Endothelial cell of umbilical vein (primary cell): ENCODE measurements at regions not wholly inside any gene's neighbourhood (a gene's known extent, or its start where the extent isn't known, plus 50 kb on each side); places are given as distances from the start of the nearest gene placed in this dataset.

Experiments used
- BruUV-seq: library from RNA; stranded (reverse); fragments of 400-500 nt; replicated peaks from 2 replicates; lab custom pipeline; 2021; lab: Mats Ljungman, UMichigan
- CTCF ChIA-PET: fragments of 300-600, 350-600 bp; sonication (Branson Sonifier 250); formaldehyde crosslinking; loops from one replicate; lab custom pipeline; 2021; ENCODE audit warnings: antibody characterized with exemption, inconsistent platforms; lab: Charles Lee
- POLR2A ChIA-PET: fragments of 300-600, 350-600 bp; sonication (Branson Sonifier 250); formaldehyde crosslinking; loops from one replicate; lab custom pipeline; 2021; ENCODE audit warnings: antibody characterized with exemption, inconsistent platforms; lab: Charles Lee
- DNase-seq: peaks from one replicate; pipeline ENCODE4 v3.0.0-alpha.2; 2011; ENCODE audit warnings: low read depth, low spot score
- FAIRE-seq: peaks from 2 replicates; lab custom pipeline; 2011; peaks lifted over from hg19 to GRCh38; lab: Jason Lieb, UNC
- H2AFZ ChIP-seq: 2 replicates; pipeline ENCODE4 v1.6.0; 2012; ENCODE audit warnings: low read depth, low read length, control low read depth, inconsistent platforms
- H3K27ac ChIP-seq: 2 replicates; pipeline ENCODE4 v1.5.1; 2011; ENCODE audit warnings: low read depth, mild to moderate bottlenecking, control low read depth, low read length, moderate library complexity; ENCODE audit not compliant: insufficient read depth
- H3K27me3 ChIP-seq, 2 experiments: 2 replicates each; pipeline versions ENCODE4 v1.6.0 to v1.6.1; 2011; ENCODE audit warnings: low read length in 2 of 2, mixed read lengths in 1 of 2; ENCODE audit not compliant: control insufficient read depth in 2 of 2, insufficient read depth in 2 of 2
- H3K36me3 ChIP-seq, 2 experiments: 2 replicates in 1 of 2; 3 replicates in 1 of 2; pipeline ENCODE4 v1.5.1; 2011; ENCODE audit warnings: low read length in 2 of 2, mild to moderate bottlenecking in 1 of 2, moderate library complexity in 1 of 2; ENCODE audit not compliant: control insufficient read depth in 2 of 2, insufficient read depth in 2 of 2; ENCODE audit errors: extremely low read depth in 1 of 2
- H3K4me1 ChIP-seq: 3 replicates; pipeline ENCODE4 v1.5.1; 2011; ENCODE audit warnings: mild to moderate bottlenecking, low read length; ENCODE audit not compliant: control insufficient read depth, insufficient read depth; ENCODE audit errors: extremely low read depth
- H3K4me2 ChIP-seq: 2 replicates; pipeline ENCODE4 v1.6.1; 2011; ENCODE audit warnings: low read length, control low read depth, mixed read lengths; ENCODE audit not compliant: insufficient read depth
- H3K4me3 ChIP-seq, 3 experiments: fragments of 200-600 bp in 1 of 3; sonication (generic), shearing (Covaris generic) in 1 of 3; replicated peaks in 1 of 3; 2 replicates each; pipeline ENCODE4 v1.5.1; 2011 to 2016; ENCODE audit warnings: control low read depth in 3 of 3, low read length in 3 of 3, mild to moderate bottlenecking in 2 of 3, inconsistent platforms in 1 of 3, low read depth in 1 of 3, moderate library complexity in 1 of 3; ENCODE audit not compliant: insufficient read depth in 1 of 3
- H3K79me2 ChIP-seq: 2 replicates; pipeline ENCODE4 v1.6.0; 2012; ENCODE audit warnings: low read length, inconsistent platforms; ENCODE audit not compliant: control insufficient read depth, insufficient read depth
- H3K9ac ChIP-seq: replicated peaks from 2 replicates; pipeline ENCODE3; 2011; ENCODE audit warnings: low read length, control low read depth; ENCODE audit not compliant: insufficient read depth; ENCODE audit errors: extremely low read depth
- H3K9me1 ChIP-seq: replicated peaks from 3 replicates; pipeline ENCODE4 v1.6.0; 2011; ENCODE audit warnings: mild to moderate bottlenecking, low read length; ENCODE audit not compliant: control insufficient read depth, insufficient read depth; ENCODE audit errors: extremely low read depth
- H3K9me3 ChIP-seq: replicated peaks from 2 replicates; pipeline ENCODE4 v1.5.1; 2012; ENCODE audit warnings: low read length, inconsistent platforms; ENCODE audit not compliant: control insufficient read depth, insufficient read depth
- H4K20me1 ChIP-seq: replicated peaks from 2 replicates; pipeline ENCODE3; 2011; ENCODE audit warnings: mild to moderate bottlenecking, low read length; ENCODE audit not compliant: control insufficient read depth, insufficient read depth; ENCODE audit errors: extremely low read depth
- CTCF ChIP-seq, 2 donors: IDR thresholded peaks; 1 replicate in 1 of 2; 2 replicates in 1 of 2; pipeline ENCODE4 v1.5.1; 2011; ENCODE audit warnings: low read length in 2 of 2, mild to moderate bottlenecking in 2 of 2, moderate library complexity in 2 of 2, control low read depth in 1 of 2, inconsistent platforms in 1 of 2, low read depth in 1 of 2; ENCODE audit not compliant: insufficient read depth in 1 of 2; ENCODE audit errors: extremely low read depth in 1 of 2
- EZH2 ChIP-seq: IDR thresholded peaks from 2 replicates; pipeline ENCODE4 v1.6.1; 2012; ENCODE audit warnings: borderline replicate concordance, low read depth, mild to moderate bottlenecking, moderate library complexity, low read length, inconsistent platforms; ENCODE audit not compliant: severe bottlenecking
- FOS ChIP-seq: IDR thresholded peaks from 2 replicates; pipeline ENCODE4 v1.6.1; 2011; ENCODE audit warnings: mild to moderate bottlenecking, low read length, moderate library complexity, borderline replicate concordance; ENCODE audit not compliant: insufficient read depth
- GATA2 ChIP-seq: IDR thresholded peaks from 2 replicates; pipeline ENCODE4 v1.7.0; 2011; ENCODE audit warnings: low read depth, mild to moderate bottlenecking, moderate library complexity, mixed read lengths, low read length; ENCODE audit not compliant: insufficient read length, insufficient read depth
- JUN ChIP-seq: IDR thresholded peaks from 2 replicates; pipeline ENCODE4 v1.6.1; 2011; ENCODE audit warnings: borderline replicate concordance, low read depth; ENCODE audit not compliant: insufficient read length, insufficient read depth
- MAX ChIP-seq: IDR thresholded peaks from 2 replicates; pipeline ENCODE4 v1.6.1; 2011; ENCODE audit not compliant: insufficient read depth, insufficient read length
- MYC ChIP-seq: IDR thresholded peaks from one replicate; pipeline ENCODE4 v1.6.1; 2011; ENCODE audit warnings: mild to moderate bottlenecking, low read depth, low read length
- POLR2A ChIP-seq: IDR thresholded peaks from 2 replicates; pipeline ENCODE4 v1.6.1; 2012; ENCODE audit warnings: low read depth, mild to moderate bottlenecking, control low read depth, low read length
- POLR2AphosphoS5 ChIP-seq: IDR thresholded peaks from 2 replicates; pipeline ENCODE4 v1.6.1; 2012; ENCODE audit warnings: low read depth, mild to moderate bottlenecking, control low read depth, low read length, moderate library complexity; ENCODE audit not compliant: insufficient read depth
- dilution Hi-C: fragments of 300-500 bp; cut with MboI; formaldehyde crosslinking; loops from one replicate; pipeline ENCODE4 v1.15.0; 2019; ENCODE audit warnings: low sequenced_read_pairs; ENCODE audit not compliant: extremely low pct_ligation_motif_present
- intact Hi-C: fragments of 100-400 bp; cut with micrococcal nuclease; formaldehyde crosslinking; loops from one replicate; pipeline ENCODE4 v1.10.0; 2022

- no peak for TF ChIP-seq GATA2
- no peak for TF ChIP-seq MYC
- no peak for TF ChIP-seq JUN
- no peak for TF ChIP-seq EZH2
- TF ChIP-seq POLR2AphosphoS5, result no peak
- TF ChIP-seq MAX, result no peak
- TF ChIP-seq FOS, result no peak
- TF ChIP-seq POLR2A, result no peak
- no peak for TF ChIP-seq CTCF (IDR thresholded peaks at IDR 0.05; ENCODE audit: extremely low read depth in 1 of 2, insufficient read depth in 1 of 2, low read depth in 1 of 2, low read length in 2 of 2)
- Histone ChIP-seq H3K36me3 (no peaks in the 10 kb centered on the region), H3K9me3 (no peaks in the 10 kb centered on the region), H4K20me1 (no peaks in the 10 kb centered on the region), H3K27me3 (no peaks in the 10 kb centered on the region), H3K9ac (no peak overlapping the region), H3K4me2 (no peak overlapping the region), H3K4me1 (no peaks in the 10 kb centered on the region), H3K79me2 (no peaks in the 10 kb centered on the region), H3K4me3 (no peak overlapping the region), H3K9me1 (no peaks in the 10 kb centered on the region), H2AFZ (no peak overlapping the region), H3K27ac (no peak overlapping the region)
- no TSS peak for BruUV-seq
- dilution Hi-C loops (no loop called here), intact Hi-C loops (no loop called here)
- DNase-seq, result no peak
- CTCF ChIA-PET, result no interaction called here
- FAIRE-seq, result no peak
- POLR2A ChIA-PET, result no interaction called here
These were observed 291.1 kb upstream of the IRX3 start for GRCh38 chr16:54577651-54578128.
